GM23338 (cell line): ENCODE measurements at regions not wholly inside any gene's neighbourhood (a gene's known extent, or its start where the extent isn't known, plus 50 kb on each side); places are given as distances from the start of the nearest gene placed in this dataset.

Experiments
- ATAC-seq: fragments of 200-7000 bp; cut with Tn5 transposase; 3 replicates; pipeline ENCODE4 v1.9.1; 2020
- DNase-seq: peaks from one replicate; pipeline ENCODE4 v3.0.0-alpha.2; 2015; ENCODE audit warnings: low spot score
- H2AFZ ChIP-seq: fragments of 200-600 bp; sonication (generic); 2 replicates; pipeline ENCODE4 v1.8.0; 2016; ENCODE audit warnings: antibody characterized with exemption, mild to moderate bottlenecking, moderate library complexity
- H3F3A ChIP-seq: fragments of 200-600 bp; sonication (generic); replicated peaks from 2 replicates; pipeline ENCODE4 v1.8.0; 2017; ENCODE audit warnings: antibody characterized with exemption, mixed run types, low read depth
- H3K27ac ChIP-seq: fragments of 200-600 bp; sonication (generic); 2 replicates; pipeline ENCODE4 v1.6.1; 2016; ENCODE audit warnings: low read depth
- H3K27me3 ChIP-seq: fragments of 200-600 bp; sonication (generic); 2 replicates; pipeline ENCODE4 v1.8.0; 2016; ENCODE audit warnings: mild to moderate bottlenecking, mixed run types, moderate library complexity; ENCODE audit not compliant: insufficient read depth
- H3K36me3 ChIP-seq: fragments of 200-600 bp; sonication (generic); 2 replicates; pipeline ENCODE4 v1.8.0; 2016; ENCODE audit warnings: mild to moderate bottlenecking; ENCODE audit not compliant: insufficient read depth
- H3K4me1 ChIP-seq: fragments of 200-600 bp; sonication (generic); 2 replicates; pipeline ENCODE4 v1.8.0; 2016; ENCODE audit warnings: mild to moderate bottlenecking, moderate library complexity; ENCODE audit not compliant: insufficient read depth
- H3K4me2 ChIP-seq: fragments of 200-600 bp; sonication (generic); 2 replicates; pipeline ENCODE4 v1.7.1; 2017; ENCODE audit warnings: mixed run types
- H3K4me3 ChIP-seq: fragments of 200-600 bp; sonication (generic); 2 replicates; pipeline ENCODE4 v1.6.1; 2016; ENCODE audit warnings: mixed run types
- H3K79me2 ChIP-seq: fragments of 200-600 bp; sonication (generic); replicated peaks from 2 replicates; pipeline ENCODE4 v1.8.0; 2017; ENCODE audit warnings: mild to moderate bottlenecking; ENCODE audit not compliant: insufficient read depth
- H3K9me2 ChIP-seq: fragments of 200-600 bp; sonication (generic); 2 replicates; pipeline ENCODE4 v1.8.0; 2017; ENCODE audit not compliant: insufficient read depth
- H4K20me1 ChIP-seq: fragments of 200-600 bp; sonication (generic); replicated peaks from 2 replicates; pipeline ENCODE4 v1.8.0; 2017; ENCODE audit warnings: mild to moderate bottlenecking; ENCODE audit not compliant: insufficient read depth
- H3K27ac Mint-ChIP-seq: 2 replicates; pipeline ENCODE4 v1.8.0; 2020; ENCODE audit warnings: inconsistent platforms, mild to moderate bottlenecking, moderate library complexity, mixed read lengths
- H3K27me3 Mint-ChIP-seq: 3 replicates; pipeline ENCODE4 v1.8.0; 2022; ENCODE audit warnings: low read depth, mild to moderate bottlenecking, moderate library complexity, mixed read lengths, inconsistent platforms; ENCODE audit not compliant: insufficient read depth, poor library complexity
- H3K36me3 Mint-ChIP-seq: 3 replicates; pipeline ENCODE4 v1.8.0; 2021; ENCODE audit warnings: low read depth, mild to moderate bottlenecking, inconsistent platforms, moderate library complexity, mixed read lengths
- H3K4me1 Mint-ChIP-seq: 3 replicates; pipeline ENCODE4 v1.8.0; 2020; ENCODE audit warnings: mild to moderate bottlenecking, inconsistent platforms, mixed read lengths
- H3K4me3 Mint-ChIP-seq: 3 replicates; pipeline ENCODE4 v1.8.0; 2021; ENCODE audit warnings: moderate library complexity, mild to moderate bottlenecking, inconsistent platforms, mixed read lengths
- H3K9me3 Mint-ChIP-seq: 3 replicates; pipeline ENCODE4 v1.8.0; 2020; ENCODE audit warnings: moderate library complexity, mild to moderate bottlenecking, inconsistent platforms, mixed read lengths
- CREB1 ChIP-seq: fragments of 250-450 bp; sonication (Bioruptor Pico); IDR thresholded peaks from 2 replicates; pipeline ENCODE4 v1.5.0; 2020; ENCODE audit warnings: low read depth, mild to moderate bottlenecking, moderate library complexity
- CTCF ChIP-seq, 2 experiments: fragments of 200-600 bp in 1 of 2; sonication (generic) in 1 of 2; conservative IDR thresholded peaks; 2 replicates each; pipeline versions ENCODE4 v1.5.1 to v1.6.1; 2016 to 2017; ENCODE audit warnings: antibody characterized with exemption in 2 of 2, low read depth in 2 of 2, mild to moderate bottlenecking in 2 of 2, moderate library complexity in 1 of 2
- ETS1 ChIP-seq: IDR thresholded peaks from 2 replicates; pipeline ENCODE4 v1.6.1; 2016; ENCODE audit warnings: antibody characterized with exemption
- EZH2 ChIP-seq: fragments of 200-600 bp; sonication (generic); IDR thresholded peaks from one replicate; pipeline ENCODE4 v1.8.0; 2017; ENCODE audit warnings: antibody characterized with exemption, mild to moderate bottlenecking, low read depth; ENCODE audit not compliant: unreplicated experiment
- EZH2phosphoT487 ChIP-seq: fragments of 200-600 bp; sonication (generic); IDR thresholded peaks from one replicate; pipeline ENCODE4 v1.8.1; 2018; ENCODE audit warnings: antibody characterized with exemption; ENCODE audit not compliant: unreplicated experiment
- JUNB ChIP-seq: IDR thresholded peaks from one replicate; pipeline ENCODE4 v1.6.1; 2016; ENCODE audit warnings: antibody characterized with exemption; ENCODE audit not compliant: unreplicated experiment
- NANOG ChIP-seq: IDR thresholded peaks from 2 replicates; pipeline ENCODE4 v1.6.1; 2016; ENCODE audit warnings: antibody characterized with exemption, borderline replicate concordance
- REST ChIP-seq: IDR thresholded peaks from one replicate; pipeline ENCODE4 v1.6.1; 2018; ENCODE audit warnings: antibody characterized with exemption; ENCODE audit not compliant: unreplicated experiment
- STAT1 ChIP-seq: IDR thresholded peaks from one replicate; pipeline ENCODE4 v1.6.1; 2016; ENCODE audit warnings: antibody characterized with exemption; ENCODE audit not compliant: unreplicated experiment
- ZNF114 ChIP-seq: fragments of 250-450 bp; sonication (Bioruptor Pico); IDR thresholded peaks from 2 replicates; pipeline ENCODE4 v1.5.0; 2020; ENCODE audit warnings: mild to moderate bottlenecking, moderate library complexity
- ZNF331 ChIP-seq: fragments of 250-450 bp; sonication (Bioruptor Pico); IDR thresholded peaks from 2 replicates; pipeline ENCODE4 v1.5.0; 2020; ENCODE audit warnings: low read depth, mild to moderate bottlenecking, moderate library complexity

GRCh38 chr15:26475554-26475953, 297.3 kb downstream of the GABRB3 start:
- H3K27ac ChIP-seq = no peak overlapping the region
- peak; percentile 37 for DNase-seq
- Mint-ChIP-seq H3K36me3 (peaks cover 14% of the 10 kb centered on the region), H3K4me1 (peaks cover 19% of the 10 kb centered on the region), H3K27ac (no peak overlapping the region), H3K4me3 (no peak overlapping the region), H3K9me3 (peaks cover 18% of the 10 kb centered on the region), H3K27me3 (no peaks in the 10 kb centered on the region)
- H3K27me3 ChIP-seq = no peaks in the 10 kb centered on the region
- H3K4me2 ChIP-seq = no peak overlapping the region
- no peak overlapping the region for H2AFZ ChIP-seq
- H3K9me2 ChIP-seq = peaks cover 8% of the 10 kb centered on the region; the same call in 1 of the 2 replicates
- no peaks in the 10 kb centered on the region for H4K20me1 ChIP-seq
- H3K79me2 ChIP-seq = no peaks in the 10 kb centered on the region
- H3K4me3 ChIP-seq = no peak overlapping the region
- TF ChIP-seq NANOG = no peak
- peak; percentile 40 to 57 for TF ChIP-seq CTCF (conservative IDR thresholded peaks at IDR 0.05; ENCODE audit: low read depth in 2 of 2)
- TF ChIP-seq ETS1 = no peak
- H3K36me3 ChIP-seq = no peaks in the 10 kb centered on the region
- peak; percentile 56; the same call in 2 of the 3 replicates for ATAC-seq
- peaks cover 25% of the 10 kb centered on the region for H3K4me1 ChIP-seq
- no peaks in the 10 kb centered on the region for H3F3A ChIP-seq

- Mint-ChIP-seq H3K27me3 (no peaks in the 10 kb centered on the region), H3K4me3 (no peak overlapping the region), H3K4me1 (peaks cover 19% of the 10 kb centered on the region), H3K9me3 (peaks cover 18% of the 10 kb centered on the region), H3K36me3 (peaks cover 14% of the 10 kb centered on the region), H3K27ac (no peak overlapping the region; the same call in 1 of the 2 replicates)
- Histone ChIP-seq H3K79me2 (no peaks in the 10 kb centered on the region), H3K27me3 (no peaks in the 10 kb centered on the region), H3K4me1 (peaks cover 25% of the 10 kb centered on the region), H3K4me2 (no peak overlapping the region), H3F3A (no peaks in the 10 kb centered on the region), H3K4me3 (no peak overlapping the region), H3K27ac (no peak overlapping the region), H3K36me3 (no peaks in the 10 kb centered on the region), H2AFZ (no peak overlapping the region), H3K9me2 (no peaks in the 10 kb centered on the region), H4K20me1 (no peaks in the 10 kb centered on the region)
- ATAC-seq (no peak), DNase-seq (no peak)
- TF ChIP-seq REST = no peak
- no peak for TF ChIP-seq STAT1
- no peak for TF ChIP-seq EZH2phosphoT487
- TF ChIP-seq EZH2 = no peak
- TF ChIP-seq CREB1 (CRISPR knock-in tag) = no peak
- no peak for TF ChIP-seq ZNF114 (CRISPR knock-in tag)
- no peak for TF ChIP-seq NANOG
- no peak for TF ChIP-seq CTCF (conservative IDR thresholded peaks at IDR 0.05; ENCODE audit: low read depth in 2 of 2)
- TF ChIP-seq JUNB = no peak
- TF ChIP-seq ZNF331 (CRISPR knock-in tag) = no peak
- TF ChIP-seq ETS1 = no peak
These were observed 300.2 kb downstream of the GABRB3 start for GRCh38 chr15:26472661-26473060.
